Activated T-helper 2 cell treated with anti-CD3 and anti-CD28 coated beads, Interferon-gamma antibody, Interleukin-2, Interleukin-4, amounts not matched to agents 10 μg/mL and 5 μg/mL and 100 μg/mL, durations not matched to agents 14 hours and 24 hours and 36 hours (primary cell): ENCODE measurements at regions not wholly inside any gene's neighbourhood (a gene's known extent, or its start where the extent isn't known, plus 50 kb on each side); places are given as distances from the start of the nearest gene placed in this dataset.
"Not testable (repeated sequence)": the region's sequence is repeated elsewhere in the genome, so short reads cannot be mapped to it uniquely, and the experiment has no call there.

ENCODE experiments used
- DNase-seq: peaks from one replicate; pipeline ENCODE4 v3.0.0; 2021; ENCODE audit warnings: low spot score
- H3K27ac Mint-ChIP-seq: one replicate; pipeline ENCODE4 v1.8.0; 2021; ENCODE audit warnings: mixed read lengths
- H3K27me3 Mint-ChIP-seq: one replicate; pipeline ENCODE4 v1.8.0; 2021; ENCODE audit warnings: low read depth, mixed read lengths
- H3K36me3 Mint-ChIP-seq: one replicate; pipeline ENCODE4 v1.8.0; 2021; ENCODE audit warnings: low read depth, mixed read lengths
- H3K4me1 Mint-ChIP-seq: one replicate; pipeline ENCODE4 v1.8.0; 2021; ENCODE audit warnings: low read depth, mixed read lengths
- H3K4me3 Mint-ChIP-seq: one replicate; pipeline ENCODE4 v1.8.0; 2021; ENCODE audit warnings: low read depth, mild to moderate bottlenecking, moderate library complexity, mixed read lengths
- H3K9me3 Mint-ChIP-seq: one replicate; pipeline ENCODE4 v1.8.0; 2021; ENCODE audit warnings: mixed read lengths
- intact Hi-C: fragments of 100-400 bp; cut with micrococcal nuclease; formaldehyde crosslinking; loops from one replicate; pipeline ENCODE4 v1.15.1; 2023

DNA sequence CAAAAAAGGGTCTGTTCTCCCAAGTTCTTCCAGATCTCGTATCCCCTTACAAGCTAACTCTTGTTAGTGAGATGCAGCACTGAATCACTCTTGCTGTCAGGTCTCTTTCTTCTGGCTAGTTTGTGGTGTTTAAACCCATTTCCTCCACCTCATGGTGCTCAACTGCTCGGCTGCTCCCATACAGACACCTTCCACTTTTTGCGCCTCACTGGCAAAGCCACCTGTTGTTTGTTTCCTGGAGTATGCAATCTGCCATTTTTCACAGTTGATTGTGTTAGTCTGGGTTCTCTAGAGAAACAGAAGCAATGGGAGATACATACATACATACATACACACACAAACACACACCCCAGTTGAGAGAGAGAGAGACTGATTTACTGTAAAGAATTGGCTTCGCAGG is 124.4 kb upstream of the SP8 start:
- no peaks in the 10 kb centered on the region for H3K27me3 Mint-ChIP-seq
- no peaks in the 10 kb centered on the region for H3K9me3 Mint-ChIP-seq
- H3K4me3 Mint-ChIP-seq = no peak overlapping the region
- intact Hi-C loops = no loop called here
- no peaks in the 10 kb centered on the region for H3K4me1 Mint-ChIP-seq
- no peak overlapping the region for H3K27ac Mint-ChIP-seq
- no peaks in the 10 kb centered on the region for H3K36me3 Mint-ChIP-seq
- DNase-seq = no peak

DNA sequence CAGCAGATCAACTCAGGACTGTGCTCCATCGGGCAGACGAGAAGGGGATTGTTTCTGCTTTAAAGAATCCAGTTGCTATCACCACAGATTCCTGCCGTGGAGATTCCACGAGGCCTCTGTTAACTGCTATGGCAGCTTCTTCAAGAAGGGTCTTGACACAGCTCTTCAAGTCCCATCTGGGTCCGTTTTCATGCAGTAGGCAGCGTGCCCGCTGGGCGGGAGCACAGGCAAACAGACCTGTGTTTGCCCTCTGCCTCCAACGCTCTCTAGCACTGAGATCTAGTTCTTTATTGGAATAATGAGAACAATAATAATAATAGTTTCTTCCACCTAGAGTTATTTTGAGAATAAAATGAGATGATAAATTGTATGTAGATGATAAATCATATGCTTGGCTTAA is 127.2 kb upstream of the SP8 start:
- H3K27me3 Mint-ChIP-seq = no peaks in the 10 kb centered on the region
- no peak overlapping the region for H3K4me3 Mint-ChIP-seq
- H3K4me1 Mint-ChIP-seq = no peaks in the 10 kb centered on the region
- H3K27ac Mint-ChIP-seq = no peak overlapping the region
- H3K36me3 Mint-ChIP-seq = no peaks in the 10 kb centered on the region
- intact Hi-C loops = no loop called here
- DNase-seq = no peak
- H3K9me3 Mint-ChIP-seq = no peaks in the 10 kb centered on the region

DNA sequence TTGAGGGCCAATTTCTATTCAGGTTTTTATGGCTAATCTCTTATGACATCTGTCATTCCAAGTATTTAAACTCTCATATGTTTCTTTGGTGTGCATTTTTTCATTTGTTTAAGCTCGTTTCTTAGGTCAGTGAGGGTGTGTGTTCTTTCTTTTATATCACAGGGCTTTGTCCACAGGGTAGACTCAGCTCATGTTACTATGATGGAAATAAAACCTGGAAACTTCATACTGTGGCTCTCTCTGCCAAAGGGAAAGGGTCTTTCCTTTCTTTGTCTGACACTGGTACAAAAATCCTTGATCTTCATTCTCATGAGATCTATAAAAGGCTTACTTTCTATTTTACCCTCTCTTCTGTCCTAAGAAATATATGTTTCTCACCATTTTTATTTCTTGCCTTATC is 129.6 kb upstream of the SP8 start:
- intact Hi-C loops = no loop called here
- no peak overlapping the region for H3K4me3 Mint-ChIP-seq

DNA sequence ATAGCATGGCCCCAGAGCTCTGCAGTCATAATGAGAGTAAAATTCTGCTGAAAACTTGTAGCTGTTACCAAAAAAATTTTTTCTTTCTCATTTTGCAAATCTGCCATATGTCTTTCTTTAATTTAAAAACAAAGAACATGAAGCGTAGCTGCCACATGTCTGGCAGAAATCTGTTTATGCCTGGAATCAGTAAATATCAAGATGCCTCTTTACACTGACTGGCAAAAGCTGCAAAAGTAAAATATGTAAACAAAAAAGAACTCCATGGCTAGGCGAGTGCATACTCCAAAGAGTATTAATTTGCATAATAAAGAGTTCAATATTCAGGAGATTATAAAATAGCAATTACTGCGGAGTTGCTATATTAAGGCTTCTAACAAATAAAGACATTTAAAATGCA is 130.9 kb upstream of the SP8 start:
- Mint-ChIP-seq H3K4me1 (no peaks in the 10 kb centered on the region), H3K27me3 (no peaks in the 10 kb centered on the region), H3K4me3 (no peak overlapping the region), H3K36me3 (no peaks in the 10 kb centered on the region), H3K9me3 (no peaks in the 10 kb centered on the region), H3K27ac (no peak overlapping the region)
- intact Hi-C loops = no loop called here
- no peak for DNase-seq

More for the DNA sequence above, 129.6 kb upstream of the SP8 start:
- H3K4me1 Mint-ChIP-seq = no peaks in the 10 kb centered on the region
- no peak for DNase-seq
- no peaks in the 10 kb centered on the region for H3K9me3 Mint-ChIP-seq
- no peaks in the 10 kb centered on the region for H3K27me3 Mint-ChIP-seq
- H3K36me3 Mint-ChIP-seq = no peaks in the 10 kb centered on the region
- H3K27ac Mint-ChIP-seq = no peak overlapping the region

DNA sequence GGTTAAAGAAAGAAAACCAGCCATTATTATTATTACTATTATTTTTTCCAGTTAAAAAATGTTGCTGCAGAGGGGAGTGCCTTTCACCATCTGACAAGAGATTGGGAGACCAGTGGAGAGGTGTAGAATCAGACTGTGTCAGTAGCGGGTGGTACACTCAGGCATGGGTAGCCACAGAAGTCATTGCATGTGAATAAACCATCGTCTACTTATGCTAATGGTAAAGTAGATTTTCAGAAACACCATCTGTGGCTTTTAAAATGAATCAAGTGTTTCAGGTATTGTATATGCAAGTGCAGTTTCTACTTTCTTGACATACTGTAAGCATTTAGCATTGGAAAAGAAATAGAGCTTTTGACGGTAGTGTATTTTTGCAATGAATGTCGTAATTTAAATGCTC is 131.5 kb upstream of the SP8 start:
- Mint-ChIP-seq H3K4me3 (no peak overlapping the region), H3K4me1 (no peaks in the 10 kb centered on the region), H3K27me3 (no peaks in the 10 kb centered on the region), H3K27ac (no peak overlapping the region), H3K36me3 (no peaks in the 10 kb centered on the region), H3K9me3 (no peaks in the 10 kb centered on the region)
- no peak for DNase-seq
- intact Hi-C loops = no loop called here

DNA sequence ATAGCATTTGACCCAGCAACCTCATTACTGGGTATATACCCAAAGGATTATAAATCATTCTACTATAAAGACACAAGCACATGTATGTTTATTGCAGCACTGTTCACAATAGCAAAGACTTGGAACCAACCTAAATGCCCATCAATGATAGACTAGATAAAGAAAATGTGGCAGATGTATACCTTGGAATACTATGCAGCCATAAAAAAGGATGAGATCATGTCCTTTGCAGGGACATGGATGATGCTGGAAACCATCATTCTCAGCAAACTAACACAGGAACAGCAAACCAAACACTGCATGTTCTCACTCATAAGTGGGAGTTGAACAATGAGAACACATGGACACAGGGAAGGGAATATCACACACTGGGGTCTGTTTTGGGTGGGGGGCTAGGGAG is 140.5 kb upstream of the SP8 start:
- DNase-seq, H3K27me3 Mint-ChIP-seq, H3K36me3 Mint-ChIP-seq, H3K27ac Mint-ChIP-seq, intact Hi-C loops, H3K9me3 Mint-ChIP-seq, H3K4me3 Mint-ChIP-seq, H3K4me1 Mint-ChIP-seq: not testable (repeated sequence)

DNA sequence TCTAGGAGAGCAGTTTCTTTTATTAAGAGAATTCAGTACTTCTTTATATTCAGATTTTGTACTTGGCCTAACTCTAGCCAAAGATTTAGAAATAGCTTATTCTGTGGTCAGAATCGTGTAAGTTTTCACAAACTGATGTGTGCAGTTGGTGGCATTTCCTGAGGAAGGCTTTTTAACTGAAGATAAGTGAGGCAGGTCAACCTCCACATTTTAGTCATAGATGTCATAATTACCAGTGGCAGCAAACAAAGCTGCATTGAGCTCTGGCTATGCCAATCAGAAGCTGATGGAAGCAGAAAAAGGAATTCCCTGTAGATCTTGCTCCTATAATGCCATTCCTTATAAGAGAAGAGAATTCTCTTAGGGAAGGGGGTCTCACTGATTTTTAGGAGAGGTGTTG is 141.3 kb upstream of the SP8 start:
- H3K27me3 Mint-ChIP-seq = no peaks in the 10 kb centered on the region
- H3K9me3 Mint-ChIP-seq = peaks cover 6% of the 10 kb centered on the region
- DNase-seq = no peak
- H3K27ac Mint-ChIP-seq = no peak overlapping the region
- no peaks in the 10 kb centered on the region for H3K36me3 Mint-ChIP-seq
- no peak overlapping the region for H3K4me3 Mint-ChIP-seq
- H3K4me1 Mint-ChIP-seq = no peaks in the 10 kb centered on the region
- intact Hi-C loops = no loop called here

DNA sequence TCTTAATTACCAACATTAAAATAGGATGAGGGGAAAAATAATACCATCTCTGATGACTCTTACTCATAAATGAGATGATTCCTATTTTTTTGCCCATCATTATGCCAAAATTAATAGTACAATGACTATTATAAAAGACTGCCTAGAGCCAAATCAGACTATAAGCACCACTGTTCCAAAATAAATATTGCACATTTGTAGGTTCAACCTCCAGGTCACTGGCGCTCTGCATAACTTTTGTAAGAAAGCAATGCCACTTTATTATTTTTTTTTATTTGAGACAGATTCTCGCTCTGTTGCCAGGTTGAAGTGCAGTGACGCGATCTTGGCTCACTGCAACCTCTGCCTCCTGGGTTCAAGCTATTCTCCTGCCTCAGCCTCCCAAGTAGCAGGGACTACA is 142.5 kb upstream of the SP8 start:
- no peak for DNase-seq
- Mint-ChIP-seq H3K4me1 (no peaks in the 10 kb centered on the region), H3K36me3 (no peaks in the 10 kb centered on the region), H3K27me3 (no peaks in the 10 kb centered on the region), H3K4me3 (no peak overlapping the region), H3K9me3 (peaks cover 6% of the 10 kb centered on the region), H3K27ac (no peak overlapping the region)
- intact Hi-C loops = no loop called here

DNA sequence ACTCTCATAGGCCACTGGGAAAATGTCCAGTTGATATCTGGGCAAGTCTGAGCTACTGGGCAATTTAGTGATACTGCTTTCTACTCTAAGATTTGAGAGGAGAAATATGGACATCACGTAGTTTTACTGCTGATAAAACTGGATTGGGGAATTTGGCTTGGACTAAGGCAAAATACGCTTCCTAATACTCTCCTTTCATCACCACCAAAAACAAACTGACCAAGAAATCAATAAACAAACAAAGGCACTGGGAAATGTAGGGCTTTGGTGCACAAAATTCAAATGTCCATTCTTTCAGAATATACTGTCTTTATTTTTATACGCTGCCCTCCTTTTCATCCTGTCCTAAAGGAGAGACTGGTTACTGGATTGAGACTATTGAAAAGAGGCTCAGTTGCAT is 145.1 kb upstream of the SP8 start:
- H3K27ac Mint-ChIP-seq = no peak overlapping the region
- intact Hi-C loops = no loop called here
- no peaks in the 10 kb centered on the region for H3K36me3 Mint-ChIP-seq
- no peak overlapping the region for H3K4me3 Mint-ChIP-seq
- DNase-seq = no peak
- H3K27me3 Mint-ChIP-seq = no peaks in the 10 kb centered on the region
- no peaks in the 10 kb centered on the region for H3K4me1 Mint-ChIP-seq
- peaks cover 4% of the 10 kb centered on the region for H3K9me3 Mint-ChIP-seq

DNA sequence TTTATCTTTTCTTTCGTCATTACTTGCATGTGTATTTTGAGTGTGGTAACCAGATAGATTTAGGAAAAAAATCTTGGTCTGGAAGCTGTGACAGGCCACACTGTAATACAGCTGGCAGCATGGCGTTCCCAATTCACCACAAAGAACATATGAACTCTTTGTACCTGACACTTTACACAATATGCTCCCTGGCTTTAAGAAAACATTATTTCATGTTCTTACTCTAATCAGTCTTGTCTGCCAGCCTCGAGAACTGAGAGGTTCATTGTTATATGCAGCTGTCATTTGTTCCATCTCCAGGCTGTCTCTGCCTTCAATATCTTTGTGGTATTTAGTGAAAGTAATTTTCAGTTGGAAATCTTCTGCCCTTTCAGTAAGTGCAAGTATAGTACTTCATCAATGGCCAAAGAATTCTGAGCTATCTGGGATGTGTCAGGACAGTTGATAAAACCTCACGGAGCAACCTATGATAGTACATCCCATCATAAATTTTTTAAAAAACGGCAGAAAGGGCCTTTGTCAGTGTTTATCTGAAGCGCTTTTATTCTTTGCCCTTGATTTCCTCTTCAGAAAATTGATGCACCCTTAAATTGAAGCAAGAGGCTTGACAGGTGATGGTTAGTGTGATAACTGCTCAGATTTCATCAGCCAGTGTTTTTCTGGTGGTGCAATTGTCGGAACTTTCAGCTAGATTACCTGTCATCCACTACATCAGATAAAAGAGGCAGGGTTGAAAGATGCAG is 146.3 kb upstream of the SP8 start:
- DNase-seq = no peak
- no peaks in the 10 kb centered on the region for H3K36me3 Mint-ChIP-seq
- H3K27ac Mint-ChIP-seq = no peak overlapping the region
- intact Hi-C loops = no loop called here
- H3K4me3 Mint-ChIP-seq = no peak overlapping the region
- H3K27me3 Mint-ChIP-seq = no peaks in the 10 kb centered on the region
- no peaks in the 10 kb centered on the region for H3K9me3 Mint-ChIP-seq
- H3K4me1 Mint-ChIP-seq = no peaks in the 10 kb centered on the region

DNA sequence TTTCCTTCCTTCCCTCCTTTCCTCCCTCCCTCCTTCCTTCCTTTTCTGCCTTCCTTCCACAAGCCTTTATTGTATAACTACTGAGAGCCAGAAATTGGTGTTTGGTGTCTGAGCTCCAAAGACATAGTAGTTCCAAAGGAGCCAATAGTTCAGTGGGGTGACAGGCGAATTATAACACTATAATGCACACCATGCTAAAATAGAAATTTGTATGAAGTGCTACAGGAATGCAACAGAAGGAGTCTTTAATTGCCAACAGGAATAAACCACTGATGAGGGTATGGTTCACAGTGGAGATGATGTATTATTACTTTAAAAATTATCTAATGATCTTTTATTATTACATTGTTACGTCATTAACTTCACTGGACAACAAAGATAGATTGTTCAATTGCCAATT is 158.8 kb upstream of the SP8 start:
- H3K4me1 Mint-ChIP-seq = no peaks in the 10 kb centered on the region
- H3K27me3 Mint-ChIP-seq = no peaks in the 10 kb centered on the region
- DNase-seq = no peak
- intact Hi-C loops = no loop called here
- H3K36me3 Mint-ChIP-seq = no peaks in the 10 kb centered on the region
- H3K4me3 Mint-ChIP-seq = no peak overlapping the region
- no peaks in the 10 kb centered on the region for H3K9me3 Mint-ChIP-seq
- H3K27ac Mint-ChIP-seq = no peak overlapping the region

DNA sequence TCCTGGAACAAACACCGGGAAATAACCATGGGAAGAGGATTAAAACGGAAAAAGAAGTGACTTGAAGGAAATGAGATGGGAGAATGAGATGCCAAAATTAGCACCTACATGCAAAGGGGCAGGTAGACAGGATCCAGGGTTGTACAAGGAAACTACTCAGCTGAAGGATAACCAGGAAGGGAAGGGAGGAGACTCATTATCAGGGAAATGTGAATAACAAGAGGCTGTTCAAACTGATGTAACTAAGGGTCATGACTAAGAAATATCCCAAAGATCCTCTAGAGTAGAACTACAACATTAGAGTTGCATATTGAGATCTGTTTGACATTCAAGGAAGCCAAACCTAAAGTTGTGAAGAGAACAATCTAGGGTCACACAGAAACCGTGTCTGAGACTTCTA is 166.2 kb upstream of the SP8 start:
- no peaks in the 10 kb centered on the region for H3K4me1 Mint-ChIP-seq

DNA sequence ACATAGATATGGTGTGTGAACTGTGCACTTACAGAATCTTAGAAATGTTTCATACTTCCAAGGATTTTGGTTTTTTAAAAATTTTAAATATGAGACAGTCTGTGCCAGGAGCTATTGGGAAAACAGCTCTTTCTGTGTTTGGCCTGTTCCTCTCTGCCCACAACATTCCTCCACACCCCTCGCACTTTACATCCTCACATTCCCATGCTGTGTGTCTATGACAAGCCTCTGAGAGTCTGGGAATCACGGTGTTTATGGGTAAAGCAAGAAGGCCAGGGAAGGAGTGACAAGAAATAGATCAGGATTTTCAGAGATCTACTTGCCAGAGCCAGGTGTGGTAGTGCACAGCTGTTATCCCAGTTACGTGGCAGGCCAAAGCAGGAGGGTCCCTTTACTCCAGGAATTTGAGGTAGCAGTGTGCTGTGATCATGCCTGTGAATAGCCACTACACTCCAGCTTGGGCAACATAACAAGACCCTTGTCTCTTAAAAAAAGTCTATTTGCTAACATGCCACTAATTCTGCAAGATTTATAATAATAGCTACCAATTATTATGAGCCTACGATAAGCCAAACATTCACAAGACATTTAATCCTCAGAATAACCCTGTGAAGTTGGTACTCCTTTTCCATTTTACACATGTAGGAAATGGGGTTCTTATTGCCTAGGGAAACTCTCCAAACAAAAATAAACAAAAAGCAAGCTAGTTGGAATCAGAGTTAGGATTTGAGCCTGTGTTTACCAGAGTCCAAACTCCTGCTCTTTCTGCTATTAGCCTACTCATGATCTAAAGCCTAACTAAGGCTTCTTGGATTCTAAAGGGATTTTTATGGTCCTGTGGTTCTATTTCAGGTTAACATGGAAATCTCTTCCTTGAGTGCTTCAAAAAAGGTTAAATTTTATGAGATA is 168.3 kb upstream of the SP8 start:
- H3K27me3 Mint-ChIP-seq = no peaks in the 10 kb centered on the region
- H3K9me3 Mint-ChIP-seq = no peaks in the 10 kb centered on the region
- no peak overlapping the region for H3K4me3 Mint-ChIP-seq
- no peak for DNase-seq
- H3K4me1 Mint-ChIP-seq = no peaks in the 10 kb centered on the region
- intact Hi-C loops = no loop called here
- H3K36me3 Mint-ChIP-seq = no peaks in the 10 kb centered on the region
- no peak overlapping the region for H3K27ac Mint-ChIP-seq

More for the DNA sequence above, 166.2 kb upstream of the SP8 start:
- no peak for DNase-seq
- Mint-ChIP-seq H3K36me3 (no peaks in the 10 kb centered on the region), H3K27ac (no peak overlapping the region), H3K27me3 (no peaks in the 10 kb centered on the region), H3K4me3 (no peak overlapping the region), H3K9me3 (no peaks in the 10 kb centered on the region)
- intact Hi-C loops = no loop called here
